ENCODE measurements at regions not wholly inside any gene's neighbourhood (a gene's known extent, or its start where the extent isn't known, plus 50 kb on each side); places are given as distances from the start of the nearest gene placed in this dataset.

- DNase-seq (ENCODE audit: low read depth) = no peak
These were observed 88.0 kb upstream of the CDH20 start for GRCh38 chr18:61245276-61245675.

GRCh38 chr18:61248589-61248988 lies 84.6 kb upstream of the CDH20 start:
- DNase-seq (ENCODE audit: low read depth) = no peak

- no peak for DNase-seq (ENCODE audit: low read depth)
These were observed 76.9 kb upstream of the CDH20 start for GRCh38 chr18:61256291-61256690.

- no peak for DNase-seq (ENCODE audit: low read depth)
These were observed 71.4 kb upstream of the CDH20 start for GRCh38 chr18:61261870-61262269.

GRCh38 chr18:61272793-61273192 lies 60.4 kb upstream of the CDH20 start:
- no peak for DNase-seq (ENCODE audit: low read depth)

- DNase-seq (ENCODE audit: low read depth) = no peak
These were observed 59.7 kb upstream of the CDH20 start for GRCh38 chr18:61273533-61273932.

GRCh38 chr18:61274416-61274960 lies 58.7 kb upstream of the CDH20 start:
- DNase-seq (ENCODE audit: low read depth) = no peak

- DNase-seq (ENCODE audit: low read depth) = no peak
These were observed 55.4 kb upstream of the CDH20 start for GRCh38 chr18:61277808-61278207.

GRCh38 chr18:61281431-61281830 lies 51.8 kb upstream of the CDH20 start:
- no peak for DNase-seq (ENCODE audit: low read depth)

GRCh38 chr18:61282926-61283325 lies 50.3 kb upstream of the CDH20 start:
- DNase-seq (ENCODE audit: low read depth) = no peak
